K562 (cell line): ENCODE measurements at regions not wholly inside any gene's neighbourhood (a gene's known extent, or its start where the extent isn't known, plus 50 kb on each side); places are given as distances from the start of the nearest gene placed in this dataset.
"Not testable (repeated sequence)": the region's sequence is repeated elsewhere in the genome, so short reads cannot be mapped to it uniquely, and the experiment has no call there.

Experiments used
- ATAC-seq: fragments of 200-7000 bp; cut with Tn5 transposase; 3 replicates; pipeline ENCODE4 v1.9.1; 2020; ENCODE audit warnings: moderate library complexity
- BruUV-seq: library from RNA; stranded (reverse); fragments of 400-500 nt; replicated peaks from 2 replicates; lab custom pipeline; 2021; lab: Mats Ljungman, UMichigan
- CTCF ChIA-PET: fragments of 300-600 bp; formaldehyde crosslinking; extraction: SDS; loops from one replicate; lab custom pipeline; 2021; ENCODE audit warnings: low intra/inter-chr PET ratio; lab: Yijun Ruan, JAX
- POLR2A ChIA-PET: fragments of 300-600, 350-650 bp; sonication (Branson Sonifier 250); formaldehyde crosslinking; extraction: SDS; loops from one replicate; lab custom pipeline; 2021; ENCODE audit warnings: antibody characterized with exemption, inconsistent platforms; lab: Yijun Ruan, JAX
- DNase-seq, 4 experiments: peaks; one replicate each; pipeline versions ENCODE4 v3.0.0 to v3.0.0-alpha.2; 2011 to 2018; ENCODE audit warnings: low spot score in 3 of 4, mixed read lengths in 3 of 4; ENCODE audit errors: extremely low read depth in 1 of 4
- FAIRE-seq: peaks from 2 replicates; lab custom pipeline; 2011; peaks lifted over from hg19 to GRCh38; lab: Jason Lieb, UNC
- H2AFZ ChIP-seq: 2 replicates; pipeline ENCODE4 v1.6.0; 2011; ENCODE audit warnings: low read depth, low read length, control low read depth, inconsistent platforms
- H3K27ac ChIP-seq: fragments of 200-600 bp; 3 replicates; pipeline ENCODE4 v1.8.0; 2011; ENCODE audit warnings: low read depth, mild to moderate bottlenecking, control low read depth, inconsistent platforms, low read length, moderate library complexity, mixed read lengths; ENCODE audit errors: extremely low read depth
- H3K27me3 ChIP-seq, 2 experiments: fragments of 300-600 bp in 1 of 2; 2 replicates in 1 of 2; 3 replicates in 1 of 2; pipeline versions ENCODE4 v1.6.0 to v1.8.0; 2011; ENCODE audit warnings: inconsistent platforms in 2 of 2, low read length in 2 of 2, mild to moderate bottlenecking in 1 of 2, mixed read lengths in 1 of 2, moderate library complexity in 1 of 2; ENCODE audit not compliant: control insufficient read depth in 2 of 2, insufficient read depth in 2 of 2
- H3K36me3 ChIP-seq: fragments of 300-600 bp; 3 replicates; pipeline ENCODE4 v1.8.0; 2011; ENCODE audit warnings: mild to moderate bottlenecking, low read length, inconsistent platforms; ENCODE audit not compliant: control insufficient read depth, insufficient read depth
- H3K4me1 ChIP-seq, 2 experiments: fragments of 200-600 bp in 1 of 2; replicated peaks in 1 of 2; 2 replicates in 1 of 2; 3 replicates in 1 of 2; pipeline versions ENCODE4 v1.5.1 to v1.8.0; 2011; ENCODE audit warnings: inconsistent platforms in 2 of 2, low read length in 2 of 2, mild to moderate bottlenecking in 1 of 2, mixed read lengths in 1 of 2, moderate library complexity in 1 of 2; ENCODE audit not compliant: control insufficient read depth in 2 of 2, insufficient read depth in 2 of 2
- H3K4me2 ChIP-seq: 2 replicates; pipeline ENCODE4 v1.6.1; 2011; ENCODE audit warnings: low read length, control low read depth, inconsistent platforms, mixed read lengths; ENCODE audit not compliant: insufficient read depth
- H3K4me3 ChIP-seq: fragments of 200-600 bp; sonication (generic), shearing (Covaris generic); 2 replicates; pipeline ENCODE4 v1.5.1; 2016; ENCODE audit warnings: control low read depth, inconsistent platforms
- H3K79me2 ChIP-seq: fragments of 200-600 bp; 3 replicates; pipeline ENCODE4 v1.8.0; 2011; ENCODE audit warnings: low read length, inconsistent platforms; ENCODE audit not compliant: control insufficient read depth, insufficient read depth
- H3K9ac ChIP-seq, 2 experiments: 2 replicates each; pipeline versions ENCODE4 v1.6.0 to v1.6.1; 2011; ENCODE audit warnings: low read depth in 2 of 2, low read length in 2 of 2, control low read depth in 1 of 2, inconsistent platforms in 1 of 2, mild to moderate bottlenecking in 1 of 2, mixed read lengths in 1 of 2; ENCODE audit not compliant: insufficient read depth in 1 of 2
- H3K9me1 ChIP-seq: one replicate; pipeline ENCODE4 v1.6.0; 2011; ENCODE audit warnings: inconsistent platforms, mild to moderate bottlenecking, low read length, moderate library complexity; ENCODE audit not compliant: control insufficient read depth, insufficient read depth
- H3K9me3 ChIP-seq: replicated peaks from 2 replicates; pipeline ENCODE4 v1.5.1; 2011; ENCODE audit warnings: low read depth, low read length, inconsistent platforms; ENCODE audit not compliant: control insufficient read depth, insufficient read depth
- H4K20me1 ChIP-seq: replicated peaks from 2 replicates; pipeline ENCODE4 v1.6.1; 2011; ENCODE audit warnings: low read length, inconsistent platforms, mixed read lengths; ENCODE audit not compliant: control insufficient read depth, insufficient read depth
- MYNN ChIP-seq, 2 experiments: sonication (generic); formaldehyde crosslinking in 1 of 2; IDR thresholded peaks; 2 replicates each; pipeline versions ENCODE4 v1.5.0 to v1.6.1; 2016 to 2020; ENCODE audit warnings: antibody characterized with exemption in 1 of 2, missing genetic modification reagents in 1 of 2
- RAD21 ChIP-seq, 2 experiments: fragments of 250-450 bp in 1 of 2; fragments of 450-650 bp in 1 of 2; sonication (Bioruptor Pico) in 1 of 2; formaldehyde crosslinking in 1 of 2; IDR thresholded peaks in 1 of 2; conservative IDR thresholded peaks in 1 of 2; 2 replicates each; pipeline versions ENCODE4 v1.4.0 to v1.8.0; 2020 to 2022; ENCODE audit warnings: mild to moderate bottlenecking in 2 of 2, moderate library complexity in 1 of 2
- ZNF511 ChIP-seq: sonication (generic); formaldehyde crosslinking; IDR thresholded peaks from 2 replicates; pipeline ENCODE4 v1.8.0; 2022; ENCODE audit warnings: mild to moderate bottlenecking, missing genetic modification reagents
- WGBS: fragments of 100-300 bp; shearing (Covaris generic); methylation state at CpG from one replicate; pipeline ENCODE4 v1.1.6; 2016; ENCODE audit warnings: low coverage, mixed read lengths; ENCODE audit not compliant: insufficient coverage; ENCODE audit errors: missing lambda C conversion rate; 5-methylcytosine and 5-hydroxymethylcytosine counted together
- in situ Hi-C: fragments of 300-500 bp; cut with MboI; formaldehyde crosslinking; loops from 4 replicates; pipeline ENCODE4 v1.15.0; 2018; ENCODE audit warnings: inconsistent platforms, mixed read lengths
- intact Hi-C: fragments of 100-400 bp; cut with micrococcal nuclease; formaldehyde crosslinking; loops from 2 replicates; pipeline ENCODE4 v1.14.2; 2022

- DNase-seq (no peak), ATAC-seq (no peak)
- Histone ChIP-seq H3K9me3 (no peaks in the 10 kb centered on the region), H2AFZ (no peak overlapping the region), H4K20me1 (no peaks in the 10 kb centered on the region), H3K79me2 (no peaks in the 10 kb centered on the region)
- no TSS peak for BruUV-seq
- TF ChIP-seq MYNN (IDR thresholded peaks at IDR 0.05) (no peak), MYNN (CRISPR knock-in tag; IDR thresholded peaks at IDR 0.05) (no peak), ZNF511 (CRISPR knock-in tag) (no peak)
- TF ChIP-seq, all 486 proteins: peak for 0
- H3K9me1 ChIP-seq, result no peaks in the 10 kb centered on the region
- in situ Hi-C loops, result no loop called here
- no peaks in the 10 kb centered on the region for H3K4me1 ChIP-seq
- H3K36me3 ChIP-seq, result no peaks in the 10 kb centered on the region
- no peak overlapping the region for H3K4me3 ChIP-seq
- no peaks in the 10 kb centered on the region for H3K27me3 ChIP-seq
- H3K27ac ChIP-seq, result no peak overlapping the region
- H3K4me2 ChIP-seq, result no peak overlapping the region
- H3K9ac ChIP-seq, result no peak overlapping the region
- CTCF ChIA-PET, result no interaction called here
- WGBS, result 0% methylated on average over 4 of the region's 4 CpGs
- no peak for FAIRE-seq
- intact Hi-C loops, result no loop called here
- POLR2A ChIA-PET, result no interaction called here
Observed at GRCh38 chr9:104389341-104389740, 114.7 kb upstream of the OR13F1 start.

DNA sequence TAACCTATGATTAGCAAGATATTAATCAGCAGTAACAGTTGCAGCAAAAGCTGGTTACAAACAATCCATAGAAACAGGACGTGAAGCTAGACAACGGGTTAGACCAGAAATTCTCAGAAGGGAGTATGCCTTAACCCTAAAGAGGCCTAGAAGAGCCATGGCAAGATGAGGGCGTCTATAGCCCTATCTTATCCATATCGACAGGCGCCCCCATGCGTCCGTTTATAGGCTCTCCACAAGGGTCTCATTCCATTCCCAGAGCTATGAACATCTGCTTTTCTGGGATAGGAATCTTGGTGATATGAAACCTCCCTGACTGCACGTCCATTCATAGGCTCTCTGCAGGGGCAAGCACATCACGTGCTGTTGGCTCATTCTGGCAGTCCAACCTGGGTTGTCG lies 109.2 kb upstream of the OR13F1 start:
- intact Hi-C loops, H3K36me3 ChIP-seq, H3K27me3 ChIP-seq, ATAC-seq, in situ Hi-C loops, H3K4me1 ChIP-seq, H2AFZ ChIP-seq, POLR2A ChIA-PET, H3K4me2 ChIP-seq, H3K9ac ChIP-seq, H3K79me2 ChIP-seq, CTCF ChIA-PET, BruUV-seq, H3K4me3 ChIP-seq, H3K9me3 ChIP-seq, H3K27ac ChIP-seq, FAIRE-seq, H3K9me1 ChIP-seq, H4K20me1 ChIP-seq: not testable (repeated sequence)
- DNase-seq, result peak in 1 of 4 experiments; percentile 1
- WGBS, result 1% methylated on average over 10 of the region's 10 CpGs
- TF ChIP-seq RAD21 (CRISPR knock-in tag; conservative IDR thresholded peaks at IDR 0.05 in 1 of 2, IDR thresholded peaks at IDR 0.05 in 1 of 2), result peak in 1 of 2 experiments; percentile 9; a peak in 1 of 4 replicates
